HL-60 (cell line): ENCODE measurements at regions not wholly inside any gene's neighbourhood (a gene's known extent, or its start where the extent isn't known, plus 50 kb on each side); places are given as distances from the start of the nearest gene placed in this dataset.

ENCODE experiments used
- POLR2AphosphoS5 ChIP-seq: IDR thresholded peaks from 2 replicates; pipeline ENCODE4 v1.6.1; 2012; ENCODE audit warnings: low read depth
- TF ChIP-seq, protein P1 (sequence below): IDR thresholded peaks from one replicate; pipeline ENCODE4 v1.5.1; 2011; ENCODE audit warnings: low read length, control low read depth, inconsistent platforms; ENCODE audit not compliant: insufficient read depth

DNA sequence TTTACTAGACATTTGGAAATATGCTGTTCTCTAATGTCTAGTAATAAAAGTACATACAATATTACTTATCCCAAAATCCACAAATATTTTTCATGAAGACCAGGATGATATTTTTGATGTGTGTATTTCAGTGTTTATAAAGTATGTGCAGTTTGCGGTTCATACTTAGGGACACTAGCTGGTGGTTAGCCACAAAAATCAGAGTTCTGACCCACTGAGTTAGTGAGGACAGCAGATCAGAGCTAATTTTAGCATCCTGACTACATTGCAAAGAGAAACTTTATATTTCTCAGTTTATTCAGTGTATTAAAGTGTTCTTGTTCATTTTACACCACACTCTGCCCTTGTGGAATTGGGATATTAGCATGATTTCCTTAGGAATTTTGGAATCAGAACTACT is 655.3 kb downstream of the HTR1A start:
- TF ChIP-seq, protein P1, sequence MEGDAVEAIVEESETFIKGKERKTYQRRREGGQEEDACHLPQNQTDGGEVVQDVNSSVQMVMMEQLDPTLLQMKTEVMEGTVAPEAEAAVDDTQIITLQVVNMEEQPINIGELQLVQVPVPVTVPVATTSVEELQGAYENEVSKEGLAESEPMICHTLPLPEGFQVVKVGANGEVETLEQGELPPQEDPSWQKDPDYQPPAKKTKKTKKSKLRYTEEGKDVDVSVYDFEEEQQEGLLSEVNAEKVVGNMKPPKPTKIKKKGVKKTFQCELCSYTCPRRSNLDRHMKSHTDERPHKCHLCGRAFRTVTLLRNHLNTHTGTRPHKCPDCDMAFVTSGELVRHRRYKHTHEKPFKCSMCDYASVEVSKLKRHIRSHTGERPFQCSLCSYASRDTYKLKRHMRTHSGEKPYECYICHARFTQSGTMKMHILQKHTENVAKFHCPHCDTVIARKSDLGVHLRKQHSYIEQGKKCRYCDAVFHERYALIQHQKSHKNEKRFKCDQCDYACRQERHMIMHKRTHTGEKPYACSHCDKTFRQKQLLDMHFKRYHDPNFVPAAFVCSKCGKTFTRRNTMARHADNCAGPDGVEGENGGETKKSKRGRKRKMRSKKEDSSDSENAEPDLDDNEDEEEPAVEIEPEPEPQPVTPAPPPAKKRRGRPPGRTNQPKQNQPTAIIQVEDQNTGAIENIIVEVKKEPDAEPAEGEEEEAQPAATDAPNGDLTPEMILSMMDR = no peak
- no peak for TF ChIP-seq POLR2AphosphoS5
